ENCODE measurements at regions not wholly inside any gene's neighbourhood (a gene's known extent, or its start where the extent isn't known, plus 50 kb on each side); places are given as distances from the start of the nearest gene placed in this dataset.

GRCh38 chr17:79382313-79382712 lies 228.5 kb downstream of the RBFOX3 start:
- H3F3A ChIP-seq (ENCODE audit: insufficient read depth), result no peaks in the 10 kb centered on the region
- WGBS, 2 experiments (ENCODE audit: low coverage in 1 of 2, low lambda C conversion rate in 2 of 2, missing lambda C conversion rate in 2 of 2), result 27 to 36% methylated on average over 9 of the region's 9 CpGs
- H3K36me3 ChIP-seq (ENCODE audit: low read depth), result no peaks in the 10 kb centered on the region
- no peak for TF ChIP-seq EZH2phosphoT487 (IDR thresholded peaks at IDR 0.05; ENCODE audit: insufficient read depth, low read depth)
- TF ChIP-seq EZH2 (IDR thresholded peaks at IDR 0.05; ENCODE audit: insufficient read depth, poor library complexity, severe bottlenecking), result no peak
- H3K27ac ChIP-seq, result no peak overlapping the region
- DNase-seq, result no peak
- in situ Hi-C loops (cut with MboI), result no loop called here
- no peaks in the 10 kb centered on the region for H4K20me1 ChIP-seq (ENCODE audit: insufficient read depth)
- H3K9me3 ChIP-seq (ENCODE audit: low read depth), result no peaks in the 10 kb centered on the region
- H3K4me3 ChIP-seq, result no peak overlapping the region
- H3K9ac ChIP-seq, result no peak overlapping the region
- no peak overlapping the region for H2AFZ ChIP-seq
- H3K79me2 ChIP-seq (ENCODE audit: insufficient read depth), result no peaks in the 10 kb centered on the region
- H3K4me2 ChIP-seq (ENCODE audit: unreplicated experiment), result no peak overlapping the region
- no peaks in the 10 kb centered on the region for H3K4me1 ChIP-seq (ENCODE audit: insufficient read depth)
- no peaks in the 10 kb centered on the region for H3K9me2 ChIP-seq (ENCODE audit: insufficient read depth)
- H3K27me3 ChIP-seq (replicated peaks; ENCODE audit: insufficient read depth), result peaks cover 20% of the 10 kb centered on the region

GRCh38 chr17:79379700-79380445 lies 231.0 kb downstream of the RBFOX3 start:
- no peaks in the 10 kb centered on the region for H4K20me1 ChIP-seq (ENCODE audit: insufficient read depth)
- in situ Hi-C loops (cut with MboI), result no loop called here
- DNase-seq, result no peak
- H3K27me3 ChIP-seq (replicated peaks; ENCODE audit: insufficient read depth), result peaks cover 22% of the 10 kb centered on the region
- no peak overlapping the region for H3K27ac ChIP-seq
- no peak overlapping the region for H2AFZ ChIP-seq
- H3K36me3 ChIP-seq (ENCODE audit: low read depth), result no peaks in the 10 kb centered on the region
- TF ChIP-seq EZH2 (IDR thresholded peaks at IDR 0.05; ENCODE audit: insufficient read depth, poor library complexity, severe bottlenecking), result no peak
- no peak for TF ChIP-seq EZH2phosphoT487 (IDR thresholded peaks at IDR 0.05; ENCODE audit: insufficient read depth, low read depth)
- no peaks in the 10 kb centered on the region for H3K4me1 ChIP-seq (ENCODE audit: insufficient read depth)
- H3K4me2 ChIP-seq (ENCODE audit: unreplicated experiment), result no peak overlapping the region
- no peaks in the 10 kb centered on the region for H3F3A ChIP-seq (ENCODE audit: insufficient read depth)
- no peaks in the 10 kb centered on the region for H3K79me2 ChIP-seq (ENCODE audit: insufficient read depth)
- no peak overlapping the region for H3K9ac ChIP-seq
- no peak overlapping the region for H3K4me3 ChIP-seq
- H3K9me3 ChIP-seq (ENCODE audit: low read depth), result no peaks in the 10 kb centered on the region
- WGBS, 2 experiments (ENCODE audit: low coverage in 1 of 2, low lambda C conversion rate in 2 of 2, missing lambda C conversion rate in 2 of 2), result 45 to 49% methylated on average over 18 to 21 of the region's 21 CpGs
- no peaks in the 10 kb centered on the region for H3K9me2 ChIP-seq (ENCODE audit: insufficient read depth)

- Histone ChIP-seq H3K4me3 (no peak overlapping the region), H3K4me2 (ENCODE audit: unreplicated experiment) (no peak overlapping the region), H3K9ac (no peak overlapping the region), H3K9me3 (ENCODE audit: low read depth) (no peaks in the 10 kb centered on the region), H4K20me1 (ENCODE audit: insufficient read depth) (no peaks in the 10 kb centered on the region), H3K36me3 (ENCODE audit: low read depth) (no peaks in the 10 kb centered on the region), H3K27me3 (replicated peaks; ENCODE audit: insufficient read depth) (peaks cover 33% of the 10 kb centered on the region), H2AFZ (no peak overlapping the region), H3F3A (ENCODE audit: insufficient read depth) (no peaks in the 10 kb centered on the region), H3K79me2 (ENCODE audit: insufficient read depth) (no peaks in the 10 kb centered on the region), H3K27ac (no peak overlapping the region), H3K4me1 (ENCODE audit: insufficient read depth) (no peaks in the 10 kb centered on the region), H3K9me2 (ENCODE audit: insufficient read depth) (no peaks in the 10 kb centered on the region)
- TF ChIP-seq EZH2phosphoT487 (IDR thresholded peaks at IDR 0.05; ENCODE audit: insufficient read depth, low read depth) (no peak), EZH2 (IDR thresholded peaks at IDR 0.05; ENCODE audit: insufficient read depth, poor library complexity, severe bottlenecking) (no peak)
- 46 to 48% methylated on average over 25 of the region's 25 CpGs for WGBS, 2 experiments (ENCODE audit: low coverage in 1 of 2, low lambda C conversion rate in 2 of 2, missing lambda C conversion rate in 2 of 2)
- DNase-seq, result no peak
- in situ Hi-C loops (cut with MboI), result no loop called here
Measured at GRCh38 chr17:79377230-79377786, 233.5 kb downstream of the RBFOX3 start.

GRCh38 chr17:79374807-79375206 lies 236.0 kb downstream of the RBFOX3 start:
- Histone ChIP-seq H3K36me3 (ENCODE audit: low read depth) (no peaks in the 10 kb centered on the region), H3K9me2 (ENCODE audit: insufficient read depth) (no peaks in the 10 kb centered on the region), H3K9me3 (ENCODE audit: low read depth) (no peaks in the 10 kb centered on the region), H3F3A (ENCODE audit: insufficient read depth) (no peaks in the 10 kb centered on the region), H3K9ac (no peak overlapping the region), H3K4me1 (ENCODE audit: insufficient read depth) (no peaks in the 10 kb centered on the region), H3K79me2 (ENCODE audit: insufficient read depth) (no peaks in the 10 kb centered on the region), H3K4me2 (ENCODE audit: unreplicated experiment) (no peak overlapping the region), H3K4me3 (no peak overlapping the region), H3K27ac (no peak overlapping the region), H3K27me3 (replicated peaks; ENCODE audit: insufficient read depth) (peaks cover 18% of the 10 kb centered on the region), H2AFZ (no peak overlapping the region), H4K20me1 (ENCODE audit: insufficient read depth) (no peaks in the 10 kb centered on the region)
- DNase-seq, result no peak
- TF ChIP-seq EZH2 (IDR thresholded peaks at IDR 0.05; ENCODE audit: insufficient read depth, poor library complexity, severe bottlenecking), result no peak
- TF ChIP-seq EZH2phosphoT487 (IDR thresholded peaks at IDR 0.05; ENCODE audit: insufficient read depth, low read depth), result no peak
- WGBS, 2 experiments (ENCODE audit: low coverage in 1 of 2, low lambda C conversion rate in 2 of 2, missing lambda C conversion rate in 2 of 2), result 35 to 39% methylated on average over 6 of the region's 6 CpGs
- in situ Hi-C loops (cut with MboI), result no loop called here

Data from GM23248 (cell line).